Nephron (organoid): ENCODE measurements at regions not wholly inside any gene's neighbourhood (a gene's known extent, or its start where the extent isn't known, plus 50 kb on each side); places are given as distances from the start of the nearest gene placed in this dataset.

Experiments used
- H3K27ac Mint-ChIP-seq, 3 experiments: 2 replicates each; pipeline ENCODE4 v1.8.0; 2020; ENCODE audit warnings: mixed read lengths in 3 of 3, mild to moderate bottlenecking in 2 of 3, moderate library complexity in 1 of 3
- H3K27me3 Mint-ChIP-seq: 2 replicates; pipeline ENCODE4 v1.8.0; 2021; ENCODE audit warnings: low read depth, mild to moderate bottlenecking, moderate library complexity, mixed read lengths
- H3K36me3 Mint-ChIP-seq: 2 replicates; pipeline ENCODE4 v1.8.0; 2020; ENCODE audit warnings: low read depth, mixed read lengths
- H3K4me1 Mint-ChIP-seq: 2 replicates; pipeline ENCODE4 v1.8.0; 2020; ENCODE audit warnings: mixed read lengths
- H3K4me3 Mint-ChIP-seq, 3 experiments: 2 replicates each; pipeline ENCODE4 v1.8.0; 2020; ENCODE audit warnings: mild to moderate bottlenecking in 3 of 3, mixed read lengths in 3 of 3, moderate library complexity in 2 of 3
- H3K9me3 Mint-ChIP-seq: 2 replicates; pipeline ENCODE4 v1.8.0; 2020; ENCODE audit warnings: mixed read lengths
- TF ChIP-seq, protein P1 (sequence below), 3 experiments: fragments of 200-600 bp; sonication (generic); IDR thresholded peaks; one replicate each; pipeline ENCODE4 v1.5.0; 2021; ENCODE audit warnings: antibody characterized with exemption in 3 of 3; ENCODE audit not compliant: unreplicated experiment in 3 of 3

DNA sequence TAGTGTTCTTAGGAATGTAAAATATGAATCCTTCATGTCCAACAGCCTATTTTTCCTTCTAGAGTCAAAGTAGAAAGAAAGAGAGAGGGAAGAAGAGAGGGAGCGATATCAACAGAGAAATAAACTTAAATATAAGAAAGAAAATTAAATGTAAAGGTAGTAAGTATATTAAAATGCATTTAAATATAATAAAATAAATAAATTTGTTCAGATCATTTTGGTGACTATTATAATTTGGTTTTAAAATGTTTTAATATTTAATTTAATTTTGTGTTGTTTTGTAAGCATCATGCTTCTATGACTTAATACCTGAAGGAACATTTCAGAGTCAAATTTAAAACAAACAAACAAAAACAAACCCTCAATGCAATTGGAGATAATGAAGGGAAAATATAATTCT, 405.2 kb upstream of the IRX1 start:
- Mint-ChIP-seq H3K4me3 (no peak overlapping the region), H3K27me3 (peaks cover 70% of the 10 kb centered on the region), H3K4me1 (no peaks in the 10 kb centered on the region), H3K9me3 (no peaks in the 10 kb centered on the region), H3K27ac (no peak overlapping the region), H3K36me3 (no peaks in the 10 kb centered on the region)
- TF ChIP-seq, protein P1, sequence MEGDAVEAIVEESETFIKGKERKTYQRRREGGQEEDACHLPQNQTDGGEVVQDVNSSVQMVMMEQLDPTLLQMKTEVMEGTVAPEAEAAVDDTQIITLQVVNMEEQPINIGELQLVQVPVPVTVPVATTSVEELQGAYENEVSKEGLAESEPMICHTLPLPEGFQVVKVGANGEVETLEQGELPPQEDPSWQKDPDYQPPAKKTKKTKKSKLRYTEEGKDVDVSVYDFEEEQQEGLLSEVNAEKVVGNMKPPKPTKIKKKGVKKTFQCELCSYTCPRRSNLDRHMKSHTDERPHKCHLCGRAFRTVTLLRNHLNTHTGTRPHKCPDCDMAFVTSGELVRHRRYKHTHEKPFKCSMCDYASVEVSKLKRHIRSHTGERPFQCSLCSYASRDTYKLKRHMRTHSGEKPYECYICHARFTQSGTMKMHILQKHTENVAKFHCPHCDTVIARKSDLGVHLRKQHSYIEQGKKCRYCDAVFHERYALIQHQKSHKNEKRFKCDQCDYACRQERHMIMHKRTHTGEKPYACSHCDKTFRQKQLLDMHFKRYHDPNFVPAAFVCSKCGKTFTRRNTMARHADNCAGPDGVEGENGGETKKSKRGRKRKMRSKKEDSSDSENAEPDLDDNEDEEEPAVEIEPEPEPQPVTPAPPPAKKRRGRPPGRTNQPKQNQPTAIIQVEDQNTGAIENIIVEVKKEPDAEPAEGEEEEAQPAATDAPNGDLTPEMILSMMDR (IDR thresholded peaks at IDR 0.05; ENCODE audit: unreplicated experiment in 3 of 3) = no peak

DNA sequence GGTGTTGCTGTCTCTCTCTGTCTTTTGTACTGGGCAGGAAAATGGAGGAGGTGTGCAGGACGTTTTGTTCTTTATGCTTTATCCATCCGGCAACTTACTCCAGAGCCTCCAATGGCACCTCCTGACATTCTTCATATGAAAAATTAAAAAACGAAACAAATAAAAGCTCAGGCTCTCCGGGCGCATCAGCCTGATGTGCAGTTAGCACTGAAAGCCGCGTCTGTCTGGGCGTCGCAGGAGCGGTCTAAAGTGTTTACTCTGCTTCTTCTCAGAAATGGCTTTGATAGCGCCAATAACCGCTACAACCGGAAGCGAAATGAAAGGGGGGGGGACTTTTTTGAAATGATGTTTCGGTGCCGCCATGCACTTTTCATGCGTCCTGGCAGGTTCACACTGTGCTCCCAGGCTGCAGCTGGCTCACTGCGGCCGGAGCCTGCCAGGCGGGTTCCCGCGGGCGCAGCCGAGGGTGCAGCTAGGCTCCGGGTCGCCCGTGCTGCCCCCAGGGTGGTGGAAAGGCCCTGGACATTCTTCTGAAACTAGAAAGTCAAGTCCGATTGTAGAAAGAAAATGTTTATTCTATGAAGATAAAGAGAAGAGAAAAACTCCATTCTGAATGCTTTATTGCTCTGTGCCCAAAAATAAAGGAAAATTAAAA, 407.7 kb upstream of the IRX1 start:
- Mint-ChIP-seq H3K27me3 (peaks cover 50% of the 10 kb centered on the region), H3K4me1 (no peaks in the 10 kb centered on the region), H3K27ac (no peak overlapping the region), H3K4me3 (no peak overlapping the region), H3K36me3 (no peaks in the 10 kb centered on the region), H3K9me3 (no peaks in the 10 kb centered on the region)
- TF ChIP-seq, protein P1 (IDR thresholded peaks at IDR 0.05; ENCODE audit: unreplicated experiment in 3 of 3) = no peak

DNA sequence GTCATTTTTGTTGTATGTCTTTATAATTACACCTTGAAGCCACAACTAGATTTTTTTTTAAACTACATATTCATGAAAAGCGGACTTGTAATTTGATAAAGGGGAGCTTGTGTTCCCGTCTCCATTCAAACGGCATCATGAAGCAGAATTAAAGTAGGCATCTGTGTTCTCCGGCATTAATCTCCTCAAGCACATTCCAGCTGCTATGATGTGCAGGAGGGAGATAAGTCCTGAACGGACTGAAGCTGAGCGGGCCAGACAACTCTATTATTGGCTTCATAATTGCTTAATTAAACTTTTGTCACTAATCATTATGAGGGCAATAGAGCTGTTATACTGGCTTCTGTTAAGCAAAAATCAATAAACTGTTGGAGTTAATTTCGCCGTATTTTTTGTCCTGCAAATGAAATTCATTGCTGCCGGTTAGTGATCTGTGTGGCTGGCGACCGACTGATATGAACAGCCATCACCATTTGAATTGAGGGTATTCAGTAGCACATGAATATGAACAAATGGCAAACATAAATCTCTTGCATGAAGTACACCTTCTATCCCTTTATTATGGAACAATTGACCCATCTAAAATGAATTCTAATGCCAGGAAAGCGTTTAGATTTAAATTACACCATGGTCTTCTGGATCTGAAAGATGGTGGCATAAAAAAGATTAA, 408.8 kb upstream of the IRX1 start:
- H3K9me3 Mint-ChIP-seq = no peaks in the 10 kb centered on the region
- H3K27ac Mint-ChIP-seq = no peak overlapping the region
- no peaks in the 10 kb centered on the region for H3K36me3 Mint-ChIP-seq
- H3K4me1 Mint-ChIP-seq = no peaks in the 10 kb centered on the region
- peaks cover 41% of the 10 kb centered on the region for H3K27me3 Mint-ChIP-seq
- H3K4me3 Mint-ChIP-seq = no peak overlapping the region
- TF ChIP-seq, protein P1 (IDR thresholded peaks at IDR 0.05; ENCODE audit: unreplicated experiment in 3 of 3) = no peak

DNA sequence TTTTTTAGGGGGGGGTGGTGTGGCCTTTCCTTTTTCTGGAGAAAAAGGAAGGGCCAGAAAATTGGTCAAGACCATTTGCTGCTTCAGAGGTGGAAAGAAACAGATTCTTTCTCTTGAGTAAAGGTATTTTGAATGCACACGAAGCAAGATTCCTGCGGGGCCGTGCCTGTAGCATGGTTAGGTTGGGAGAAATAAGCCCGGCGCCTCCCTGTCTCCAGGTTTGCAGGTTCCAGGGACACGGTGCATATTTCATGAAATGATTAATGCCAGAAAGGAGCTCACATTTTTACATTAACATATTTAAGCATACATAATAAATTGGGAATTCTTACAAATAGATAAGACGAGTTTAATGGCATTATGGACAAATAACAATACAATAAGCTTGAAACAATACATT, 409.5 kb upstream of the IRX1 start:
- Mint-ChIP-seq H3K27ac (no peak overlapping the region), H3K4me1 (no peaks in the 10 kb centered on the region), H3K27me3 (peaks cover 40% of the 10 kb centered on the region), H3K9me3 (no peaks in the 10 kb centered on the region), H3K36me3 (no peaks in the 10 kb centered on the region), H3K4me3 (no peak overlapping the region)
- TF ChIP-seq, protein P1 (IDR thresholded peaks at IDR 0.05; ENCODE audit: unreplicated experiment in 3 of 3) = no peak

DNA sequence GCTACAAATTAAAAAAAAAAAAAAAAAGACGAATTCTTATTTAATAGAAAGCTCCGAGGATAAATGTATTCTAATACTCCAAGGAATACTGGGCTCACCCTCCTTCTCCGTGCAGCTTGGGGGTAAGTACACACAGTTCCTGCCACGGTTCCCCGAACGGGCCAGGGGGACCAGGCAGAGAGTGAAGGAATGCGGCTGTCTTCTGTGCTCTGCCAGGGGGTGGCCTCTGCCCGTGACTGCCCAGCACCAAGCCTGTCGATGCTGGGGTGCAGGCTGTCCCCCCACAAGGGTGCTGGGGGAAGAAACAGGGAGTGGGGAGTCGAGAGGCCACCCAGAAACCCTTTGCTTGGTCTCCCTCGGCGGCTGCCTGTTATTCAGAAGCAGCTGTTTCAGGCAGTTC, 410.1 kb upstream of the IRX1 start:
- H3K27ac Mint-ChIP-seq = no peak overlapping the region
- H3K27me3 Mint-ChIP-seq = peaks cover 42% of the 10 kb centered on the region
- TF ChIP-seq, protein P1 (IDR thresholded peaks at IDR 0.05; ENCODE audit: unreplicated experiment in 3 of 3) = no peak
- no peaks in the 10 kb centered on the region for H3K9me3 Mint-ChIP-seq
- H3K4me3 Mint-ChIP-seq = no peak overlapping the region
- H3K4me1 Mint-ChIP-seq = no peaks in the 10 kb centered on the region
- H3K36me3 Mint-ChIP-seq = no peaks in the 10 kb centered on the region
